ENCODE measurements at regions not wholly inside any gene's neighbourhood (a gene's known extent, or its start where the extent isn't known, plus 50 kb on each side); places are given as distances from the start of the nearest gene placed in this dataset.

GRCh38 chr11:25733777-25734176 is 598.2 kb upstream of the ANO3 start:
- Histone ChIP-seq H3K4me1 (no peaks in the 10 kb centered on the region), H3K27me3 (no peaks in the 10 kb centered on the region), H3K4me3 (no peak overlapping the region), H3K9me3 (no peaks in the 10 kb centered on the region), H3K36me3 (no peaks in the 10 kb centered on the region), H3K27ac (no peak overlapping the region)
- intact Hi-C loops (cut with DNase I): no loop called here
- no peak for DNase-seq (ENCODE audit: extremely low spot score in 2 of 2)
- no peak for TF ChIP-seq POLR2AphosphoS5 (IDR thresholded peaks at IDR 0.05; ENCODE audit: insufficient read depth in 1 of 2, low read depth in 1 of 2)
- TF ChIP-seq CTCF (IDR thresholded peaks at IDR 0.05): no peak
- no peak for TF ChIP-seq POLR2A (IDR thresholded peaks at IDR 0.05)

- H3K27me3 ChIP-seq: no peaks in the 10 kb centered on the region
- no peaks in the 10 kb centered on the region for H3K36me3 ChIP-seq
- H3K9me3 ChIP-seq: no peaks in the 10 kb centered on the region
- no peak overlapping the region for H3K27ac ChIP-seq
- no peak overlapping the region for H3K4me3 ChIP-seq
- no peak for TF ChIP-seq CTCF (IDR thresholded peaks at IDR 0.05)
- intact Hi-C loops (cut with DNase I): no loop called here
- H3K4me1 ChIP-seq: no peaks in the 10 kb centered on the region
- DNase-seq (ENCODE audit: extremely low spot score in 2 of 2): no peak
Measured at GRCh38 chr11:25734591-25735211, 597.2 kb upstream of the ANO3 start.

- intact Hi-C loops (cut with DNase I): no loop called here
- no peak overlapping the region for H3K27ac ChIP-seq
- no peaks in the 10 kb centered on the region for H3K4me1 ChIP-seq
- H3K4me3 ChIP-seq: no peak overlapping the region
- DNase-seq (ENCODE audit: extremely low spot score in 2 of 2): no peak
- no peaks in the 10 kb centered on the region for H3K9me3 ChIP-seq
- no peaks in the 10 kb centered on the region for H3K36me3 ChIP-seq
- TF ChIP-seq CTCF (IDR thresholded peaks at IDR 0.05) (no peak), POLR2A (IDR thresholded peaks at IDR 0.05) (no peak), POLR2AphosphoS5 (IDR thresholded peaks at IDR 0.05; ENCODE audit: insufficient read depth in 1 of 2, low read depth in 1 of 2) (no peak)
- no peaks in the 10 kb centered on the region for H3K27me3 ChIP-seq
Measured at GRCh38 chr11:25737071-25737675, 594.8 kb upstream of the ANO3 start.

DNA sequence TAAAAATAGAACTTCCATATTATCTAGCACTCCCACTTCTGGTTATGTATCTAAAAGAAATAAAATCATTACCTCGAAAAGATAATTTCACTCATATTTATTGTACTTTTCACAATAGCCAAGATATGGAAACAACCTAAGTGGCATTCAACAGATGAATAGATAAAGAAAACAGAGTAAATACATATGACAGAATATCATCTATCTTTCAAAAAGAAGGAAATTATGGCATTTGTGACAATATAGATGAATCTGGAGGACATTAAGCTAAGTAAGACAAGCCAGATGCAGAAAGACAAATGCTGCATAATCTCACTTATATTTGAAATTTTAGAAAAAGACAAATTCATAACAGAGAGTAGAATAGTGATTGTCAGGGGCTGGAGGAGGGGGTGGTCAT is 590.0 kb upstream of the ANO3 start:
- intact Hi-C loops (cut with DNase I): no loop called here
- Histone ChIP-seq H3K27me3 (no peaks in the 10 kb centered on the region), H3K4me3 (no peak overlapping the region), H3K36me3 (no peaks in the 10 kb centered on the region), H3K27ac (no peak overlapping the region), H3K4me1 (no peaks in the 10 kb centered on the region), H3K9me3 (no peaks in the 10 kb centered on the region)
- TF ChIP-seq CTCF (IDR thresholded peaks at IDR 0.05) (no peak), POLR2AphosphoS5 (IDR thresholded peaks at IDR 0.05; ENCODE audit: insufficient read depth in 1 of 2, low read depth in 1 of 2) (no peak), POLR2A (IDR thresholded peaks at IDR 0.05) (no peak)
- no peak for DNase-seq (ENCODE audit: extremely low spot score in 2 of 2)

- intact Hi-C loops (cut with DNase I): no loop called here
- no peak for TF ChIP-seq CTCF (IDR thresholded peaks at IDR 0.05)
- no peak for TF ChIP-seq POLR2AphosphoS5 (IDR thresholded peaks at IDR 0.05; ENCODE audit: insufficient read depth in 1 of 2, low read depth in 1 of 2)
- TF ChIP-seq POLR2A (IDR thresholded peaks at IDR 0.05): no peak
- Histone ChIP-seq H3K4me3 (no peak overlapping the region), H3K4me1 (no peaks in the 10 kb centered on the region), H3K36me3 (no peaks in the 10 kb centered on the region), H3K27ac (no peak overlapping the region), H3K27me3 (no peaks in the 10 kb centered on the region), H3K9me3 (no peaks in the 10 kb centered on the region)
- no peak for DNase-seq (ENCODE audit: extremely low spot score in 2 of 2)
Measured at GRCh38 chr11:25742800-25743199, 589.1 kb upstream of the ANO3 start.

All from vagina (tissue), 2 donors.